ENCODE measurements at regions not wholly inside any gene's neighbourhood (a gene's known extent, or its start where the extent isn't known, plus 50 kb on each side); places are given as distances from the start of the nearest gene placed in this dataset.

DNA sequence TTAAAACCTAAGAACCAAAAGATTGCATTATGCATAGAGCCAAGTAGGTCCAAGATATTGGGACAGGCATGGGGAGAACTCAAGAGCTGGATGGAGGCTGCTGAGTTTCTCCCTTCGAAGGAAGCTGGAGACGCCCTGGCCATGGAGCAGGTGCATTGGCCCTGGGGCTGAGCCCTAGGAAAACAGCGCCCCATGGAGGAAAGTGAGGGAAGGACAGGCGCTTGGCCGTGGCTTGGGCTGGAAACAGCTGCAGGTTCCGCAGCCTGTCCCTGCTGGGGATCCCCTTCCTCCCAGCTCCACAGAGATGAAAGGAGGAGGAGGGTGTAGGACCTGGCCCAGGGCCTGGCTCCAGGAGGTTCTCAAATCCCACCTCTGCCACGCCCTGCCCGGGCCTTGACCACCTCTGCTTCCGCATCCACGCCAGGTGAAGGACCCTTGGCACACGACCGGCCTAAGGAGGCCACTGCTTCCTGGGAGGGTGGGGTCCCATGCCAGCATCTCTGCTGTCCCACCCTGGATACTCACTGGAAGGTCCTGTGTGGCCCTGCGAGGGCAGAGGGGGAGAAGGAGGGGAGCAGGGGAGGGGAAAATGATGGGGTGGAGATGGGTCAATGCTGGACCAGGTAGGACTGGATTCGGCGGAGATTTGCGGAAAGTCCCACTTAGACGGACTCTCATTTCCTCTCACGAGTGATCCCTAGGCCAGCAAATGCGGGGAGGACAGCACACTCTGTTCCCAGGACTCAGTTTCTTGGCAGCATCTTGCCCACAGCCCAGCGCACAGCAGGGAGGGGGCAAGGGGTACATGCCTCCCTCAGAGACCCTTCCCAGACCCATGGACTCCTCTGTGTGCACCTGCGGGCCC is 258.6 kb upstream of the TCERG1L start:
- Histone ChIP-seq H3K23ac (ENCODE audit: low read length in 2 of 2) (no peak overlapping the region), H2AFZ (ENCODE audit: low read depth, low read length) (no peak overlapping the region), H2BK5ac (ENCODE audit: low read depth, low read length, poor library complexity, severe bottlenecking) (no peak overlapping the region), H3K9me3 (ENCODE audit: control insufficient read depth, low read length) (peaks cover 18% of the 10 kb centered on the region), H3K4me1 (ENCODE audit: control insufficient read depth, insufficient read depth, low read depth, low read length) (no peaks in the 10 kb centered on the region), H2BK15ac (ENCODE audit: low read depth, poor library complexity, severe bottlenecking) (no peak overlapping the region), H3K18ac (ENCODE audit: low read depth in 1 of 2, low read length in 2 of 2) (no peak overlapping the region), H4K8ac (ENCODE audit: low read length) (no peak overlapping the region), H3K27me3 (ENCODE audit: control insufficient read depth in 1 of 2, insufficient read depth in 1 of 2, low read length in 2 of 2) (no peaks in the 10 kb centered on the region), H2BK120ac (ENCODE audit: low read depth, low read length) (no peak overlapping the region), H3K4me2 (ENCODE audit: low read length, poor library complexity, severe bottlenecking) (no peak overlapping the region), H3K9ac (ENCODE audit: low read length) (no peak overlapping the region), H4K91ac (ENCODE audit: low read length) (no peak overlapping the region), H3K36me3 (ENCODE audit: control insufficient read depth in 1 of 2, insufficient read depth in 2 of 2, low read depth in 1 of 2, low read length in 2 of 2) (no peaks in the 10 kb centered on the region), H3K79me1 (replicated peaks; ENCODE audit: low read length, poor library complexity, severe bottlenecking) (no peaks in the 10 kb centered on the region), H3K4ac (ENCODE audit: low read depth in 1 of 2, low read length in 2 of 2) (no peak overlapping the region), H2AK5ac (ENCODE audit: low read length, severe bottlenecking) (no peak overlapping the region), H3K27ac (ENCODE audit: low read length, poor library complexity, severe bottlenecking) (no peak overlapping the region), H2BK12ac (ENCODE audit: low read length in 2 of 2) (no peak overlapping the region), H3K4me3 (ENCODE audit: insufficient read depth in 1 of 2, low read depth in 1 of 2, low read length in 2 of 2) (no peak overlapping the region), H3K14ac (ENCODE audit: low read length in 2 of 2) (no peak overlapping the region)
- WGBS, result 64% methylated on average over 21 of the region's 21 CpGs
- no peak for DNase-seq

DNA sequence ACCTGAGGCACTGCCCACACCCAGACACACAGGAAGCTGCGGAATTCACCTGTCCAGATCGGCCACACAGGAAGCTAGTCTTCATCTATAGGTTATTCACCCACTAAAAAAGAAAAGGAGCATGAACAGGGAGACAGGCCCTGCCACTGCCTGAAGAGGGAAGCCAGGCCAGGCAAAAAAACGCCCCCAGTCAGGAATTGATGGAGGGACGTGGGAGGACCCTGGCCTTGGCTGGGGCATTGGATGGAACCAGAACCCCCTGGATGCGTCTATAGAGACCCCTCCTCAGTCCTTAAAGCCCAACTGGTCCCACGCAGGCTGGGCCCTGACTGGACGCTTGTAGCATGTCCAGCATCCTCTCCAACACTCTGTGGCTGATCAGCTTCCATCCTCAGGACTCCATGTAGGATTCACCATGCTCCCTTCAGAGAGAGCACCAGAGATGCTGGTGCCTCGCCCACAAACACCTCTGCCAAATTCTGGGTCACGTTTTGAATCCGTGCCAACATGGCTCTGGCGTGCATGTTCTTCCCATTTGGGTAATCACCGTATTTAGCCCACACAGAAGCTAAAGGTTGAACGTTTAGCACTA is 259.3 kb upstream of the TCERG1L start:
- Histone ChIP-seq H3K4me1 (ENCODE audit: control insufficient read depth, insufficient read depth, low read depth, low read length) (no peaks in the 10 kb centered on the region), H2BK5ac (ENCODE audit: low read depth, low read length, poor library complexity, severe bottlenecking) (no peak overlapping the region)
- WGBS, result 70% methylated on average over 13 of the region's 13 CpGs

DNA sequence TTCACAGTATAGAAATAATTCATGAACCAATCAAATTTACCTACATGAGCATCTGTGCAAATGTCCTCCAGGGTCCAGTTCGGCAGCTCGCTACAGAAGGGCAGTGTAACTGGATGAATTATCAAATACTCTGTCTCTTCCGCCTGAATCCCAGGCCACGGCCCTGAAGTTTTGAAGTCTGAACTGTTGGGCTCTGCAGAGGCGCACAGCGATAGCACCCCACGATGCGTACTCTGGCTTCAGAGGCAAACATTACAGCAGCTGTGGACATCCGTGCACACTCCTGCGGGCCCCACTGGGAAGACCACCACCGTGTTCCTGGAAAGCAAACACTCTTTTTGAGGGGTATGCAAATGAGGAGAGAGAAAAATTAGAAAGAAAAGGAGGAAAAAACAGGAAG is 259.8 kb upstream of the TCERG1L start:
- Histone ChIP-seq H3K4ac (ENCODE audit: low read depth in 1 of 2, low read length in 2 of 2) (no peak overlapping the region), H3K36me3 (ENCODE audit: control insufficient read depth in 1 of 2, insufficient read depth in 2 of 2, low read depth in 1 of 2, low read length in 2 of 2) (no peaks in the 10 kb centered on the region), H3K18ac (ENCODE audit: low read depth in 1 of 2, low read length in 2 of 2) (no peak overlapping the region), H3K27me3 (ENCODE audit: control insufficient read depth in 1 of 2, insufficient read depth in 1 of 2, low read length in 2 of 2) (no peaks in the 10 kb centered on the region), H4K8ac (ENCODE audit: low read length) (no peak overlapping the region), H3K14ac (ENCODE audit: low read length in 2 of 2) (no peak overlapping the region), H3K9me3 (ENCODE audit: control insufficient read depth, low read length) (peaks cover 11% of the 10 kb centered on the region), H3K27ac (ENCODE audit: low read length, poor library complexity, severe bottlenecking) (no peak overlapping the region), H4K91ac (ENCODE audit: low read length) (no peak overlapping the region), H2AK5ac (ENCODE audit: low read length, severe bottlenecking) (no peak overlapping the region), H2AFZ (ENCODE audit: low read depth, low read length) (no peak overlapping the region), H3K4me2 (ENCODE audit: low read length, poor library complexity, severe bottlenecking) (no peak overlapping the region), H3K4me3 (ENCODE audit: insufficient read depth in 1 of 2, low read depth in 1 of 2, low read length in 2 of 2) (no peak overlapping the region), H2BK5ac (ENCODE audit: low read depth, low read length, poor library complexity, severe bottlenecking) (no peak overlapping the region), H3K23ac (ENCODE audit: low read length in 2 of 2) (no peak overlapping the region), H2BK12ac (ENCODE audit: low read length in 2 of 2) (no peak overlapping the region), H3K9ac (ENCODE audit: low read length) (no peak overlapping the region), H3K79me1 (replicated peaks; ENCODE audit: low read length, poor library complexity, severe bottlenecking) (no peaks in the 10 kb centered on the region), H2BK120ac (ENCODE audit: low read depth, low read length) (no peak overlapping the region), H2BK15ac (ENCODE audit: low read depth, poor library complexity, severe bottlenecking) (no peak overlapping the region), H3K4me1 (ENCODE audit: control insufficient read depth, insufficient read depth, low read depth, low read length) (no peaks in the 10 kb centered on the region)
- no peak for DNase-seq
- WGBS, result 89% methylated on average over 11 of the region's 11 CpGs

More for the DNA sequence above, 259.3 kb upstream of the TCERG1L start:
- no peaks in the 10 kb centered on the region for H3K36me3 ChIP-seq (ENCODE audit: control insufficient read depth in 1 of 2, insufficient read depth in 2 of 2, low read depth in 1 of 2, low read length in 2 of 2)
- H3K4me2 ChIP-seq (ENCODE audit: low read length, poor library complexity, severe bottlenecking), result no peak overlapping the region
- no peak overlapping the region for H2BK12ac ChIP-seq (ENCODE audit: low read length in 2 of 2)
- no peak overlapping the region for H3K23ac ChIP-seq (ENCODE audit: low read length in 2 of 2)
- H4K8ac ChIP-seq (ENCODE audit: low read length), result no peak overlapping the region
- H2BK120ac ChIP-seq (ENCODE audit: low read depth, low read length), result no peak overlapping the region
- no peak overlapping the region for H3K27ac ChIP-seq (ENCODE audit: low read length, poor library complexity, severe bottlenecking)
- peaks cover 17% of the 10 kb centered on the region for H3K9me3 ChIP-seq (ENCODE audit: control insufficient read depth, low read length)
- H3K79me1 ChIP-seq (replicated peaks; ENCODE audit: low read length, poor library complexity, severe bottlenecking), result no peaks in the 10 kb centered on the region
- H3K4me3 ChIP-seq (ENCODE audit: insufficient read depth in 1 of 2, low read depth in 1 of 2, low read length in 2 of 2), result no peak overlapping the region
- H2AFZ ChIP-seq (ENCODE audit: low read depth, low read length), result no peak overlapping the region
- H2AK5ac ChIP-seq (ENCODE audit: low read length, severe bottlenecking), result no peak overlapping the region
- H3K4ac ChIP-seq (ENCODE audit: low read depth in 1 of 2, low read length in 2 of 2), result no peak overlapping the region
- no peak overlapping the region for H3K14ac ChIP-seq (ENCODE audit: low read length in 2 of 2)
- no peak overlapping the region for H3K9ac ChIP-seq (ENCODE audit: low read length)
- H4K91ac ChIP-seq (ENCODE audit: low read length), result no peak overlapping the region
- no peak for DNase-seq
- no peaks in the 10 kb centered on the region for H3K27me3 ChIP-seq (ENCODE audit: control insufficient read depth in 1 of 2, insufficient read depth in 1 of 2, low read length in 2 of 2)
- H2BK15ac ChIP-seq (ENCODE audit: low read depth, poor library complexity, severe bottlenecking), result no peak overlapping the region
- no peak overlapping the region for H3K18ac ChIP-seq (ENCODE audit: low read depth in 1 of 2, low read length in 2 of 2)

DNA sequence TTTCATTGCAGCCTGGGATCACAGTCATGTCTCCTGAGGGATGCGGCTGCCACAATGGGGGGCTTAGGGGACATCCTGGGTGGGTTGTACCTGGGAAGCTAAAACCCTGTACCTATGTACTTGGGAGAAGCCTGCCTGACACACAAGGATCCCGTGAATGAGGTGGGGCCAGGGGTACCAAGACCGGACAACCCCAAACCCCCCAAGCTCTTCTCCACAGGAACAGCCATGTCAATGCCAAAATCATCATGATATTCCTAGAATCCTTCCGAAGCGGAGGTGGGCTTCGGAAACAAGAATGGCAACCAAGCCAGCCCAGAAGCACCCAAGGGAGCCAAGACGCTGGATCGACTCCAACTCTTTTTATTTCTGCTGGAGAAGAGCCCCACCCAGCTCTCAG is 260.3 kb upstream of the TCERG1L start:
- no peak overlapping the region for H2AK5ac ChIP-seq (ENCODE audit: low read length, severe bottlenecking)
- H3K27me3 ChIP-seq (ENCODE audit: control insufficient read depth in 1 of 2, insufficient read depth in 1 of 2, low read length in 2 of 2), result no peaks in the 10 kb centered on the region
- H3K4me2 ChIP-seq (ENCODE audit: low read length, poor library complexity, severe bottlenecking), result no peak overlapping the region
- no peaks in the 10 kb centered on the region for H3K79me1 ChIP-seq (replicated peaks; ENCODE audit: low read length, poor library complexity, severe bottlenecking)
- no peak overlapping the region for H3K9ac ChIP-seq (ENCODE audit: low read length)
- H3K14ac ChIP-seq (ENCODE audit: low read length in 2 of 2), result no peak overlapping the region
- WGBS, result 79% methylated on average over 8 of the region's 8 CpGs
- H2BK15ac ChIP-seq (ENCODE audit: low read depth, poor library complexity, severe bottlenecking), result no peak overlapping the region
- no peak overlapping the region for H3K23ac ChIP-seq (ENCODE audit: low read length in 2 of 2)
- H3K27ac ChIP-seq (ENCODE audit: low read length, poor library complexity, severe bottlenecking), result no peak overlapping the region
- H3K9me3 ChIP-seq (ENCODE audit: control insufficient read depth, low read length), result peaks cover 6% of the 10 kb centered on the region
- DNase-seq, result no peak
- H2BK120ac ChIP-seq (ENCODE audit: low read depth, low read length), result no peak overlapping the region
- H2BK12ac ChIP-seq (ENCODE audit: low read length in 2 of 2), result no peak overlapping the region
- H4K8ac ChIP-seq (ENCODE audit: low read length), result no peak overlapping the region
- no peak overlapping the region for H2BK5ac ChIP-seq (ENCODE audit: low read depth, low read length, poor library complexity, severe bottlenecking)
- H3K4ac ChIP-seq (ENCODE audit: low read depth in 1 of 2, low read length in 2 of 2), result no peak overlapping the region
- no peak overlapping the region for H2AFZ ChIP-seq (ENCODE audit: low read depth, low read length)
- H3K4me1 ChIP-seq (ENCODE audit: control insufficient read depth, insufficient read depth, low read depth, low read length), result no peaks in the 10 kb centered on the region
- H3K18ac ChIP-seq (ENCODE audit: low read depth in 1 of 2, low read length in 2 of 2), result no peak overlapping the region
- H3K4me3 ChIP-seq (ENCODE audit: insufficient read depth in 1 of 2, low read depth in 1 of 2, low read length in 2 of 2), result no peak overlapping the region
- H4K91ac ChIP-seq (ENCODE audit: low read length), result no peak overlapping the region
- no peaks in the 10 kb centered on the region for H3K36me3 ChIP-seq (ENCODE audit: control insufficient read depth in 1 of 2, insufficient read depth in 2 of 2, low read depth in 1 of 2, low read length in 2 of 2)
